ENCODE measurements at regions not wholly inside any gene's neighbourhood (a gene's known extent, or its start where the extent isn't known, plus 50 kb on each side); places are given as distances from the start of the nearest gene placed in this dataset.

- Histone ChIP-seq H3K79me2 (ENCODE audit: control insufficient read depth, insufficient read depth, low read length) (no peaks in the 10 kb centered on the region), H2AFZ (ENCODE audit: control insufficient read depth, low read depth, low read length) (no peak overlapping the region), H3K27ac (ENCODE audit: control insufficient read depth, insufficient read depth) (no peak overlapping the region), H3K9me3 (replicated peaks; ENCODE audit: control insufficient read depth, insufficient read depth, low read length) (no peaks in the 10 kb centered on the region; the same call in 2 of the 3 replicates), H3K4me1 (ENCODE audit: control insufficient read depth, insufficient read depth, low read length) (no peaks in the 10 kb centered on the region), H3K27me3 (replicated peaks in 1 of 2; ENCODE audit: control insufficient read depth in 2 of 2, insufficient read depth in 2 of 2, low read length in 1 of 2) (no peaks in the 10 kb centered on the region), H3K9ac (ENCODE audit: control insufficient read depth, insufficient read depth, low read length) (no peak overlapping the region), H3K36me3 (ENCODE audit: control insufficient read depth in 2 of 2, insufficient read depth in 2 of 2, low read length in 1 of 2) (no peaks in the 10 kb centered on the region), H3K4me3 (no peak overlapping the region), H4K20me1 (ENCODE audit: control insufficient read depth, insufficient read depth) (no peaks in the 10 kb centered on the region), H3K4me2 (ENCODE audit: control insufficient read depth, insufficient read depth) (no peak overlapping the region)
- DNase-seq (ENCODE audit: low read depth, low spot score) (no peak), ATAC-seq (no peak), FAIRE-seq (no peak)
- ChIA-PET RAD21 (ENCODE audit: unreplicated experiment) (no interaction called here), POLR2A (no interaction called here), SMC1A (ENCODE audit: uncharacterized antibody, unreplicated experiment) (interaction anchor here (0.9 kb wide), 1 partner anchor 9 kb away, joined by 4 read pairs; no protein-coding TSS in a partner anchor), CTCF (no interaction called here)
- WGBS (ENCODE audit: insufficient coverage, insufficient replicate concordance, low lambda C conversion rate, missing lambda C conversion rate): 61% methylated on average over 5 of the region's 5 CpGs
- BruUV-seq (replicated peaks): no TSS peak
- TF ChIP-seq PAX8 (IDR thresholded peaks at IDR 0.05) (no peak), SIX5 (IDR thresholded peaks at IDR 0.05; ENCODE audit: low read depth, low read length, severe bottlenecking) (no peak), SMAD1 (IDR thresholded peaks at IDR 0.05; ENCODE audit: low read depth, partially characterized antibody) (no peak), EED (IDR thresholded peaks at IDR 0.05; ENCODE audit: low read depth) (no peak), TCF12 (IDR thresholded peaks at IDR 0.05; ENCODE audit: low read depth, low read length) (no peak), ETV6 (conservative IDR thresholded peaks at IDR 0.05 in 1 of 2, IDR thresholded peaks at IDR 0.05 in 1 of 2; ENCODE audit: borderline replicate concordance in 1 of 2, low read depth in 1 of 2) (no peak), HDAC2 (IDR thresholded peaks at IDR 0.05) (no peak), ZNF217 (IDR thresholded peaks at IDR 0.05) (no peak), POLR2AphosphoS2 (IDR thresholded peaks at IDR 0.05; ENCODE audit: low read depth, low read length) (no peak), KDM1A (IDR thresholded peaks at IDR 0.05; ENCODE audit: borderline replicate concordance) (no peak), ASH2L (IDR thresholded peaks at IDR 0.05; ENCODE audit: borderline replicate concordance, low read depth) (no peak), SRF (IDR thresholded peaks at IDR 0.05; ENCODE audit: low read depth in 2 of 2, low read length in 2 of 2) (no peak), HDGF (IDR thresholded peaks at IDR 0.05) (no peak), DPF2 (IDR thresholded peaks at IDR 0.05) (no peak), CHD4 (IDR thresholded peaks at IDR 0.05) (no peak)
- TF ChIP-seq, protein P1, sequence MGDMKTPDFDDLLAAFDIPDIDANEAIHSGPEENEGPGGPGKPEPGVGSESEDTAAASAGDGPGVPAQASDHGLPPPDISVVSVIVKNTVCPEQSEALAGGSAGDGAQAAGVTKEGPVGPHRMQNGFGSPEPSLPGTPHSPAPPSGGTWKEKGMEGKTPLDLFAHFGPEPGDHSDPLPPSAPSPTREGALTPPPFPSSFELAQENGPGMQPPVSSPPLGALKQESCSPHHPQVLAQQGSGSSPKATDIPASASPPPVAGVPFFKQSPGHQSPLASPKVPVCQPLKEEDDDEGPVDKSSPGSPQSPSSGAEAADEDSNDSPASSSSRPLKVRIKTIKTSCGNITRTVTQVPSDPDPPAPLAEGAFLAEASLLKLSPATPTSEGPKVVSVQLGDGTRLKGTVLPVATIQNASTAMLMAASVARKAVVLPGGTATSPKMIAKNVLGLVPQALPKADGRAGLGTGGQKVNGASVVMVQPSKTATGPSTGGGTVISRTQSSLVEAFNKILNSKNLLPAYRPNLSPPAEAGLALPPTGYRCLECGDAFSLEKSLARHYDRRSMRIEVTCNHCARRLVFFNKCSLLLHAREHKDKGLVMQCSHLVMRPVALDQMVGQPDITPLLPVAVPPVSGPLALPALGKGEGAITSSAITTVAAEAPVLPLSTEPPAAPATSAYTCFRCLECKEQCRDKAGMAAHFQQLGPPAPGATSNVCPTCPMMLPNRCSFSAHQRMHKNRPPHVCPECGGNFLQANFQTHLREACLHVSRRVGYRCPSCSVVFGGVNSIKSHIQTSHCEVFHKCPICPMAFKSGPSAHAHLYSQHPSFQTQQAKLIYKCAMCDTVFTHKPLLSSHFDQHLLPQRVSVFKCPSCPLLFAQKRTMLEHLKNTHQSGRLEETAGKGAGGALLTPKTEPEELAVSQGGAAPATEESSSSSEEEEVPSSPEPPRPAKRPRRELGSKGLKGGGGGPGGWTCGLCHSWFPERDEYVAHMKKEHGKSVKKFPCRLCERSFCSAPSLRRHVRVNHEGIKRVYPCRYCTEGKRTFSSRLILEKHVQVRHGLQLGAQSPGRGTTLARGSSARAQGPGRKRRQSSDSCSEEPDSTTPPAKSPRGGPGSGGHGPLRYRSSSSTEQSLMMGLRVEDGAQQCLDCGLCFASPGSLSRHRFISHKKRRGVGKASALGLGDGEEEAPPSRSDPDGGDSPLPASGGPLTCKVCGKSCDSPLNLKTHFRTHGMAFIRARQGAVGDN (IDR thresholded peaks at IDR 0.05): no peak
- in situ Hi-C loops (cut with MboI) (no loop called here), intact Hi-C loops (cut with micrococcal nuclease; ENCODE audit: unreplicated experiment) (no loop called here)
These were observed 129.4 kb upstream of the BCOR start for GRCh38 chrX:40227125-40227524.
